Endothelial cell of umbilical vein (primary cell): ENCODE measurements at regions not wholly inside any gene's neighbourhood (a gene's known extent, or its start where the extent isn't known, plus 50 kb on each side); places are given as distances from the start of the nearest gene placed in this dataset.
"Not testable (repeated sequence)": the region's sequence is repeated elsewhere in the genome, so short reads cannot be mapped to it uniquely, and the experiment has no call there.

Source experiments
- BruUV-seq: library from RNA; stranded (reverse); fragments of 400-500 nt; replicated peaks from 2 replicates; lab custom pipeline; 2021; lab: Mats Ljungman, UMichigan
- CTCF ChIA-PET: fragments of 300-600, 350-600 bp; sonication (Branson Sonifier 250); formaldehyde crosslinking; loops from one replicate; lab custom pipeline; 2021; ENCODE audit warnings: antibody characterized with exemption, inconsistent platforms; lab: Charles Lee
- POLR2A ChIA-PET: fragments of 300-600, 350-600 bp; sonication (Branson Sonifier 250); formaldehyde crosslinking; loops from one replicate; lab custom pipeline; 2021; ENCODE audit warnings: antibody characterized with exemption, inconsistent platforms; lab: Charles Lee
- DNase-seq: peaks from one replicate; pipeline ENCODE4 v3.0.0-alpha.2; 2011; ENCODE audit warnings: low read depth, low spot score
- FAIRE-seq: peaks from 2 replicates; lab custom pipeline; 2011; peaks lifted over from hg19 to GRCh38; lab: Jason Lieb, UNC
- H2AFZ ChIP-seq: 2 replicates; pipeline ENCODE4 v1.6.0; 2012; ENCODE audit warnings: low read depth, low read length, control low read depth, inconsistent platforms
- H3K27ac ChIP-seq: 2 replicates; pipeline ENCODE4 v1.5.1; 2011; ENCODE audit warnings: low read depth, mild to moderate bottlenecking, control low read depth, low read length, moderate library complexity; ENCODE audit not compliant: insufficient read depth
- H3K27me3 ChIP-seq, 2 experiments: 2 replicates each; pipeline versions ENCODE4 v1.6.0 to v1.6.1; 2011; ENCODE audit warnings: low read length in 2 of 2, mixed read lengths in 1 of 2; ENCODE audit not compliant: control insufficient read depth in 2 of 2, insufficient read depth in 2 of 2
- H3K36me3 ChIP-seq, 2 experiments: 2 replicates in 1 of 2; 3 replicates in 1 of 2; pipeline ENCODE4 v1.5.1; 2011; ENCODE audit warnings: low read length in 2 of 2, mild to moderate bottlenecking in 1 of 2, moderate library complexity in 1 of 2; ENCODE audit not compliant: control insufficient read depth in 2 of 2, insufficient read depth in 2 of 2; ENCODE audit errors: extremely low read depth in 1 of 2
- H3K4me1 ChIP-seq: 3 replicates; pipeline ENCODE4 v1.5.1; 2011; ENCODE audit warnings: mild to moderate bottlenecking, low read length; ENCODE audit not compliant: control insufficient read depth, insufficient read depth; ENCODE audit errors: extremely low read depth
- H3K4me2 ChIP-seq: 2 replicates; pipeline ENCODE4 v1.6.1; 2011; ENCODE audit warnings: low read length, control low read depth, mixed read lengths; ENCODE audit not compliant: insufficient read depth
- H3K4me3 ChIP-seq, 3 experiments: fragments of 200-600 bp in 1 of 3; sonication (generic), shearing (Covaris generic) in 1 of 3; replicated peaks in 1 of 3; 2 replicates each; pipeline ENCODE4 v1.5.1; 2011 to 2016; ENCODE audit warnings: control low read depth in 3 of 3, low read length in 3 of 3, mild to moderate bottlenecking in 2 of 3, inconsistent platforms in 1 of 3, low read depth in 1 of 3, moderate library complexity in 1 of 3; ENCODE audit not compliant: insufficient read depth in 1 of 3
- H3K79me2 ChIP-seq: 2 replicates; pipeline ENCODE4 v1.6.0; 2012; ENCODE audit warnings: low read length, inconsistent platforms; ENCODE audit not compliant: control insufficient read depth, insufficient read depth
- H3K9ac ChIP-seq: replicated peaks from 2 replicates; pipeline ENCODE3; 2011; ENCODE audit warnings: low read length, control low read depth; ENCODE audit not compliant: insufficient read depth; ENCODE audit errors: extremely low read depth
- H3K9me1 ChIP-seq: replicated peaks from 3 replicates; pipeline ENCODE4 v1.6.0; 2011; ENCODE audit warnings: mild to moderate bottlenecking, low read length; ENCODE audit not compliant: control insufficient read depth, insufficient read depth; ENCODE audit errors: extremely low read depth
- H3K9me3 ChIP-seq: replicated peaks from 2 replicates; pipeline ENCODE4 v1.5.1; 2012; ENCODE audit warnings: low read length, inconsistent platforms; ENCODE audit not compliant: control insufficient read depth, insufficient read depth
- H4K20me1 ChIP-seq: replicated peaks from 2 replicates; pipeline ENCODE3; 2011; ENCODE audit warnings: mild to moderate bottlenecking, low read length; ENCODE audit not compliant: control insufficient read depth, insufficient read depth; ENCODE audit errors: extremely low read depth
- EZH2 ChIP-seq: IDR thresholded peaks from 2 replicates; pipeline ENCODE4 v1.6.1; 2012; ENCODE audit warnings: borderline replicate concordance, low read depth, mild to moderate bottlenecking, moderate library complexity, low read length, inconsistent platforms; ENCODE audit not compliant: severe bottlenecking
- FOS ChIP-seq: IDR thresholded peaks from 2 replicates; pipeline ENCODE4 v1.6.1; 2011; ENCODE audit warnings: mild to moderate bottlenecking, low read length, moderate library complexity, borderline replicate concordance; ENCODE audit not compliant: insufficient read depth
- GATA2 ChIP-seq: IDR thresholded peaks from 2 replicates; pipeline ENCODE4 v1.7.0; 2011; ENCODE audit warnings: low read depth, mild to moderate bottlenecking, moderate library complexity, mixed read lengths, low read length; ENCODE audit not compliant: insufficient read length, insufficient read depth
- JUN ChIP-seq: IDR thresholded peaks from 2 replicates; pipeline ENCODE4 v1.6.1; 2011; ENCODE audit warnings: borderline replicate concordance, low read depth; ENCODE audit not compliant: insufficient read length, insufficient read depth
- MYC ChIP-seq: IDR thresholded peaks from one replicate; pipeline ENCODE4 v1.6.1; 2011; ENCODE audit warnings: mild to moderate bottlenecking, low read depth, low read length
- POLR2A ChIP-seq: IDR thresholded peaks from 2 replicates; pipeline ENCODE4 v1.6.1; 2012; ENCODE audit warnings: low read depth, mild to moderate bottlenecking, control low read depth, low read length
- POLR2AphosphoS5 ChIP-seq: IDR thresholded peaks from 2 replicates; pipeline ENCODE4 v1.6.1; 2012; ENCODE audit warnings: low read depth, mild to moderate bottlenecking, control low read depth, low read length, moderate library complexity; ENCODE audit not compliant: insufficient read depth
- dilution Hi-C: fragments of 300-500 bp; cut with MboI; formaldehyde crosslinking; loops from one replicate; pipeline ENCODE4 v1.15.0; 2019; ENCODE audit warnings: low sequenced_read_pairs; ENCODE audit not compliant: extremely low pct_ligation_motif_present
- intact Hi-C: fragments of 100-400 bp; cut with micrococcal nuclease; formaldehyde crosslinking; loops from one replicate; pipeline ENCODE4 v1.10.0; 2022
- TF ChIP-seq, protein P1 (sequence below): IDR thresholded peaks from 2 replicates; pipeline ENCODE4 v1.6.1; 2011; ENCODE audit not compliant: insufficient read depth, insufficient read length
- TF ChIP-seq, protein P2 (sequence below), 2 donors: IDR thresholded peaks; 1 replicate in 1 of 2; 2 replicates in 1 of 2; pipeline ENCODE4 v1.5.1; 2011; ENCODE audit warnings: low read length in 2 of 2, mild to moderate bottlenecking in 2 of 2, moderate library complexity in 2 of 2, control low read depth in 1 of 2, inconsistent platforms in 1 of 2, low read depth in 1 of 2; ENCODE audit not compliant: insufficient read depth in 1 of 2; ENCODE audit errors: extremely low read depth in 1 of 2

DNA sequence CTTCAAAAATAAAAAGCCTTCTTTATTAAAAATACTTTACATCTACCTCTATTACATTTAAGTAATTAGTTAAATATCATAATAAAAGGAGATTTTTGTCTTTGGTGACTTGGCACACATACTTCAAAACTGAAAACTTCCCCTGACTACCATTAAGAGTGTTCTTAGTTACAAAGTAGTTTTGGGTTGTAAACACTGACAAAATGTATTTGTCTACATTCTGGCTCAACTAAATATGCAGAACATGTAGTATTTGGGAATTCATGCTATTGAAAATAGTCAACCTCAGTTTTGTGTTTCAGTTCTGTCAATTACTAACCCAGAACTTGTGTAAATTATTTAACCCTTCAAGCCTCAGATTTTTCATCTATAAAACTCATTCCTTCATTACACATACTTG, 311.5 kb downstream of the RAD51AP2 start:
- Histone ChIP-seq H3K79me2 (no peaks in the 10 kb centered on the region), H3K9ac (no peak overlapping the region), H3K4me1 (no peaks in the 10 kb centered on the region), H3K27me3 (no peaks in the 10 kb centered on the region), H3K4me3 (no peak overlapping the region), H4K20me1 (no peaks in the 10 kb centered on the region), H3K9me3 (no peaks in the 10 kb centered on the region), H2AFZ (no peak overlapping the region), H3K9me1 (no peaks in the 10 kb centered on the region), H3K4me2 (no peak overlapping the region), H3K36me3 (no peaks in the 10 kb centered on the region), H3K27ac (no peak overlapping the region)
- CTCF ChIA-PET, result no interaction called here
- dilution Hi-C loops (no loop called here), intact Hi-C loops (no loop called here)
- TF ChIP-seq MYC (no peak), FOS (no peak), JUN (no peak), POLR2A (no peak), EZH2 (no peak), POLR2AphosphoS5 (no peak), GATA2 (no peak)
- TF ChIP-seq, protein P1, sequence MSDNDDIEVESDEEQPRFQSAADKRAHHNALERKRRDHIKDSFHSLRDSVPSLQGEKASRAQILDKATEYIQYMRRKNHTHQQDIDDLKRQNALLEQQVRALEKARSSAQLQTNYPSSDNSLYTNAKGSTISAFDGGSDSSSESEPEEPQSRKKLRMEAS, result no peak
- TF ChIP-seq, protein P2, sequence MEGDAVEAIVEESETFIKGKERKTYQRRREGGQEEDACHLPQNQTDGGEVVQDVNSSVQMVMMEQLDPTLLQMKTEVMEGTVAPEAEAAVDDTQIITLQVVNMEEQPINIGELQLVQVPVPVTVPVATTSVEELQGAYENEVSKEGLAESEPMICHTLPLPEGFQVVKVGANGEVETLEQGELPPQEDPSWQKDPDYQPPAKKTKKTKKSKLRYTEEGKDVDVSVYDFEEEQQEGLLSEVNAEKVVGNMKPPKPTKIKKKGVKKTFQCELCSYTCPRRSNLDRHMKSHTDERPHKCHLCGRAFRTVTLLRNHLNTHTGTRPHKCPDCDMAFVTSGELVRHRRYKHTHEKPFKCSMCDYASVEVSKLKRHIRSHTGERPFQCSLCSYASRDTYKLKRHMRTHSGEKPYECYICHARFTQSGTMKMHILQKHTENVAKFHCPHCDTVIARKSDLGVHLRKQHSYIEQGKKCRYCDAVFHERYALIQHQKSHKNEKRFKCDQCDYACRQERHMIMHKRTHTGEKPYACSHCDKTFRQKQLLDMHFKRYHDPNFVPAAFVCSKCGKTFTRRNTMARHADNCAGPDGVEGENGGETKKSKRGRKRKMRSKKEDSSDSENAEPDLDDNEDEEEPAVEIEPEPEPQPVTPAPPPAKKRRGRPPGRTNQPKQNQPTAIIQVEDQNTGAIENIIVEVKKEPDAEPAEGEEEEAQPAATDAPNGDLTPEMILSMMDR (IDR thresholded peaks at IDR 0.05; ENCODE audit: extremely low read depth in 1 of 2, insufficient read depth in 1 of 2, low read depth in 1 of 2, low read length in 2 of 2), result no peak
- DNase-seq (no peak), FAIRE-seq (no peak)
- POLR2A ChIA-PET, result no interaction called here
- no TSS peak for BruUV-seq

DNA sequence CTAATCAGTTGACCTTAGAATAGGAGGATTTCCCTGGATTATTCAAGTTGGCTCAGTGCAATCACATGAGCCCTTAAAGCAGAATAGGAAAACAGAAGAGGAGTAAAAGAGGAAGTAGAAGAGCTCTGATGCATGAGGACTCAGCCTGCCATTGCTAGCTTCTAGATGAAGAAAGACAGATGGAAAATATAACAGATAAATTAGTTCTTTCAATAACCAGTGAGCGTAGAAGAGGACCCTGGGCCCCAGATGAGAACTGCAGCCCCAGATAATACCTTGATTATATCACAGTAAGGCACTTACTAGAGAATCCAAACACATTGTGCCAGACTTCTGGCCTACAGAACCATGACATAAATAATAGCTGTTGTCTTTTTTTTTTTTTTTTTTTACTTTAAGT, 314.0 kb downstream of the RAD51AP2 start:
- H3K4me2 ChIP-seq, H3K9me3 ChIP-seq, H3K9ac ChIP-seq, H3K27ac ChIP-seq, BruUV-seq, H3K79me2 ChIP-seq, H2AFZ ChIP-seq, H3K4me3 ChIP-seq, CTCF ChIA-PET, H3K4me1 ChIP-seq, intact Hi-C loops, DNase-seq, POLR2A ChIA-PET, H3K9me1 ChIP-seq, H3K36me3 ChIP-seq, FAIRE-seq, H3K27me3 ChIP-seq, H4K20me1 ChIP-seq, dilution Hi-C loops: not testable (repeated sequence)

DNA sequence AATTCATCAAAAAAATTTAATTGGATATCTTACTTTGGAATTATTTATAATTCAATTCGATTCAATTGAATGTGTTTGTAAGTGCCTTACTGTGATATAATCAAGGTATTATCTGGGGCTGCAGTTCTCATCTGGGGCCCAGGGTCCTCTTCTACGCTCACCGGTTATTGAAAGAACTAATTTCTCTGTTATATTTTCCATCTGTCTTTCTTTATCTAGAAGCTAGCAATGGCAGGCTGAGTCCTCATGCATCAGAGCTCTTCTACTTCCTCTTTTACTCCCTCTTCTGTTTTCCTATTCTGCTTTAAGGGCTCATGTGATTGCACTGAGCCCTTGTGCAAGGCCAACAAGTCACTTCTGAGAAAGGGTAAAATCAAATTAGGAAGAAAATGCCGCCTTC, 315.6 kb downstream of the RAD51AP2 start:
- H2AFZ ChIP-seq, H3K9ac ChIP-seq, H3K27ac ChIP-seq, H3K4me3 ChIP-seq, H4K20me1 ChIP-seq, H3K79me2 ChIP-seq, FAIRE-seq, H3K4me1 ChIP-seq, H3K9me3 ChIP-seq, intact Hi-C loops, BruUV-seq, H3K9me1 ChIP-seq, CTCF ChIA-PET, dilution Hi-C loops, DNase-seq, H3K4me2 ChIP-seq, H3K27me3 ChIP-seq, POLR2A ChIA-PET, H3K36me3 ChIP-seq: not testable (repeated sequence)
